GM18505 (cell line): ENCODE measurements at regions not wholly inside any gene's neighbourhood (a gene's known extent, or its start where the extent isn't known, plus 50 kb on each side); places are given as distances from the start of the nearest gene placed in this dataset.

ENCODE experiments used
- ATAC-seq: cut with Tn5 transposase; IDR thresholded peaks from one replicate; pipeline ENCODE4 v1.9.1; 2021; ENCODE audit not compliant: unreplicated experiment
- POLR2A ChIP-seq: IDR thresholded peaks from 4 replicates; pipeline ENCODE4 v1.6.1; 2011; ENCODE audit warnings: borderline replicate concordance; ENCODE audit not compliant: insufficient read depth, insufficient read length; ENCODE audit errors: extremely low read depth

- TF ChIP-seq POLR2A, result no peak
- ATAC-seq, result no peak
These were observed 765.4 kb upstream of the SLC35B3 start for GRCh38 chr6:9200712-9201111.

- TF ChIP-seq POLR2A, result no peak
- ATAC-seq, result no peak
These were observed 762.4 kb upstream of the SLC35B3 start for GRCh38 chr6:9197726-9198125.

GRCh38 chr6:9195322-9195721, 760.0 kb upstream of the SLC35B3 start:
- ATAC-seq, result no peak
- no peak for TF ChIP-seq POLR2A

GRCh38 chr6:9192405-9192909, 757.1 kb upstream of the SLC35B3 start:
- no peak for TF ChIP-seq POLR2A
- ATAC-seq, result no peak

- ATAC-seq, result no peak
- no peak for TF ChIP-seq POLR2A
These were observed 750.8 kb upstream of the SLC35B3 start for GRCh38 chr6:9186148-9186547.

GRCh38 chr6:9178071-9178470, 742.7 kb upstream of the SLC35B3 start:
- no peak for TF ChIP-seq POLR2A
- ATAC-seq, result no peak

GRCh38 chr6:9173229-9173628, 737.9 kb upstream of the SLC35B3 start:
- no peak for TF ChIP-seq POLR2A
- ATAC-seq, result no peak

GRCh38 chr6:9172096-9172495, 736.8 kb upstream of the SLC35B3 start:
- no peak for TF ChIP-seq POLR2A
- no peak for ATAC-seq

GRCh38 chr6:9168669-9169068, 733.3 kb upstream of the SLC35B3 start:
- TF ChIP-seq POLR2A, result no peak

GRCh38 chr6:9161731-9162130, 726.4 kb upstream of the SLC35B3 start:
- ATAC-seq, result no peak
- no peak for TF ChIP-seq POLR2A

More at GRCh38 chr6:9168669-9169068, 733.3 kb upstream of the SLC35B3 start:
- no peak for ATAC-seq

- TF ChIP-seq POLR2A, result no peak
- ATAC-seq, result no peak
These were observed 723.7 kb upstream of the SLC35B3 start for GRCh38 chr6:9159051-9159450.

GRCh38 chr6:9155836-9156235, 720.5 kb upstream of the SLC35B3 start:
- no peak for ATAC-seq
- TF ChIP-seq POLR2A, result no peak

- no peak for TF ChIP-seq POLR2A
- ATAC-seq, result no peak
These were observed 707.8 kb upstream of the SLC35B3 start for GRCh38 chr6:9143140-9143539.

- TF ChIP-seq POLR2A, result no peak
- no peak for ATAC-seq
These were observed 705.7 kb upstream of the SLC35B3 start for GRCh38 chr6:9140951-9141460.

GRCh38 chr6:9140172-9140571, 704.8 kb upstream of the SLC35B3 start:
- no peak for TF ChIP-seq POLR2A
- ATAC-seq, result no peak
